Spleen (tissue), 11 donors: ENCODE measurements at regions not wholly inside any gene's neighbourhood (a gene's known extent, or its start where the extent isn't known, plus 50 kb on each side); places are given as distances from the start of the nearest gene placed in this dataset.

Experiments used
- DNase-seq: peaks from one replicate; pipeline ENCODE4 v3.0.0-alpha.2; 2020
- H3K27ac ChIP-seq, 8 donors: fragments of 200-600 bp; sonication (generic) in 7 of 8; 1 replicate in 4 of 8; 2 replicates in 4 of 8; pipeline versions ENCODE4 v1.5.0 to v1.8.0; 2016 to 2021; ENCODE audit warnings: inconsistent platforms in 4 of 8, mild to moderate bottlenecking in 4 of 8, moderate library complexity in 1 of 8
- H3K27me3 ChIP-seq, 7 donors: fragments of 200-600 bp; sonication (generic) in 6 of 7; replicated peaks in 1 of 7; 1 replicate in 4 of 7; 2 replicates in 3 of 7; pipeline versions ENCODE4 v1.5.0 to v1.8.0; 2016 to 2021; ENCODE audit warnings: inconsistent platforms in 3 of 7, mild to moderate bottlenecking in 1 of 7
- H3K36me3 ChIP-seq, 6 donors: fragments of 200-600 bp; sonication (generic) in 5 of 6; 1 replicate in 4 of 6; 2 replicates in 2 of 6; pipeline versions ENCODE4 v1.5.0 to v1.8.0; 2016 to 2021; ENCODE audit warnings: inconsistent platforms in 2 of 6
- H3K4me1 ChIP-seq, 6 donors: fragments of 200-600 bp; sonication (generic) in 5 of 6; 1 replicate in 3 of 6; 2 replicates in 3 of 6; pipeline versions ENCODE4 v1.5.0 to v1.8.0; 2016 to 2021; ENCODE audit warnings: inconsistent platforms in 3 of 6
- H3K4me3 ChIP-seq, 8 donors: fragments of 200-600 bp; sonication (generic) in 7 of 8; 1 replicate in 4 of 8; 2 replicates in 4 of 8; pipeline versions ENCODE4 v1.5.0 to v1.8.0; 2016 to 2021; ENCODE audit warnings: inconsistent platforms in 4 of 8, mild to moderate bottlenecking in 4 of 8, moderate library complexity in 2 of 8
- H3K9me3 ChIP-seq, 8 donors: fragments of 200-600 bp; sonication (generic) in 7 of 8; 1 replicate in 4 of 8; 2 replicates in 4 of 8; pipeline versions ENCODE4 v1.5.0 to v1.8.0; 2016 to 2021; ENCODE audit warnings: inconsistent platforms in 4 of 8
- POLR2A ChIP-seq, 3 donors: fragments of 450-650 bp; IDR thresholded peaks; one replicate each; pipeline ENCODE4 v1.5.1; 2017; ENCODE audit warnings: antibody characterized with exemption in 3 of 3, mild to moderate bottlenecking in 1 of 3
- POLR2AphosphoS5 ChIP-seq, 3 donors: sonication (generic); formaldehyde crosslinking; IDR thresholded peaks; one replicate each; pipeline ENCODE4 v1.5.1; 2017; ENCODE audit warnings: antibody characterized with exemption in 3 of 3
- WGBS, 5 donors: extraction: QIAGEN DNeasy Blood & Tissue Kit in 3 of 5; methylation state at CpG; one replicate each; pipeline versions ENCODE4 v1.1.5 to v1.1.7; 2013 to 2018; 5-methylcytosine and 5-hydroxymethylcytosine counted together
- intact Hi-C: fragments of 100-400 bp; cut with DNase I; formaldehyde crosslinking; loops from one replicate; pipeline ENCODE4 v1.15.0; 2023; ENCODE audit warnings: low total_unique reads
- TF ChIP-seq, protein P1 (sequence below), 11 experiments: fragments of 200-600 bp in 7 of 11; fragments of 450-650 bp in 4 of 11; sonication (generic) in 4 of 11; IDR thresholded peaks in 8 of 11; conservative IDR thresholded peaks in 3 of 11; 1 replicate in 7 of 11; 2 replicates in 4 of 11; pipeline versions ENCODE4 v1.4.0 to v1.8.0; 2016 to 2021; ENCODE audit warnings: antibody characterized with exemption in 11 of 11, inconsistent platforms in 4 of 11, mild to moderate bottlenecking in 1 of 11
- donor health status: healthy with polysubstance abuse.
- donor health status: DM: no; HTN: no; CAD: no; lungs with moderate emphysema.
- donor health status: DM: no; HTN: no; CAD: no.
- donor health status: Bipolar disorder and iron deficiency.
- donor health status: healthy.
- donor health status: DM: no; HTN: no; CAD: no.
- donor health status: DM: yes; HTN: yes; CAD: no.

DNA sequence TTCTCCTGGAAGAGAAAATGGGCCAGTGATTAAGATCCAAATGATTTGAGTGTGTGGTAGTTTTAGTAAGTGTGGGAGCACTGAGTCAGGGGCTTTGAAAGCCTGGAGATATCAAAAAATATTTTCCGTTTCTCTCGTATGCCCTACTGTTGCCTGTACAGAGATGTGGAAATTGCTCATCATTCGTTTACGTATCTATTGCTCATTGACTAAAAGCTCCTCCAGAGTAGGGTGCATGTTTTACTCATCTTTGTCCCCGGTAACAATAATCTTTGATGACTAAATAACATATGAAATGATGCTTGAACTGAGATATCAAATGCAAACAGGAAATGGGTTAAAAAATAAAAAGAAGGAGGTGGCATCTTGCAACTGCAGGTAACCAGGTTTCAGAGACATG, 114.2 kb upstream of the FST start:
- H3K27ac ChIP-seq = no peak overlapping the region
- DNase-seq = no peak
- 87 to 94% (median 93%) methylated on average over 5 of the region's 5 CpGs for WGBS, 5 donors
- H3K36me3 ChIP-seq = no peaks in the 10 kb centered on the region
- intact Hi-C loops = no loop called here
- no peak overlapping the region for H3K4me3 ChIP-seq
- no peaks in the 10 kb centered on the region for H3K27me3 ChIP-seq
- H3K4me1 ChIP-seq = no peaks in the 10 kb centered on the region
- H3K9me3 ChIP-seq = no peaks in the 10 kb centered on the region
- TF ChIP-seq, protein P1, sequence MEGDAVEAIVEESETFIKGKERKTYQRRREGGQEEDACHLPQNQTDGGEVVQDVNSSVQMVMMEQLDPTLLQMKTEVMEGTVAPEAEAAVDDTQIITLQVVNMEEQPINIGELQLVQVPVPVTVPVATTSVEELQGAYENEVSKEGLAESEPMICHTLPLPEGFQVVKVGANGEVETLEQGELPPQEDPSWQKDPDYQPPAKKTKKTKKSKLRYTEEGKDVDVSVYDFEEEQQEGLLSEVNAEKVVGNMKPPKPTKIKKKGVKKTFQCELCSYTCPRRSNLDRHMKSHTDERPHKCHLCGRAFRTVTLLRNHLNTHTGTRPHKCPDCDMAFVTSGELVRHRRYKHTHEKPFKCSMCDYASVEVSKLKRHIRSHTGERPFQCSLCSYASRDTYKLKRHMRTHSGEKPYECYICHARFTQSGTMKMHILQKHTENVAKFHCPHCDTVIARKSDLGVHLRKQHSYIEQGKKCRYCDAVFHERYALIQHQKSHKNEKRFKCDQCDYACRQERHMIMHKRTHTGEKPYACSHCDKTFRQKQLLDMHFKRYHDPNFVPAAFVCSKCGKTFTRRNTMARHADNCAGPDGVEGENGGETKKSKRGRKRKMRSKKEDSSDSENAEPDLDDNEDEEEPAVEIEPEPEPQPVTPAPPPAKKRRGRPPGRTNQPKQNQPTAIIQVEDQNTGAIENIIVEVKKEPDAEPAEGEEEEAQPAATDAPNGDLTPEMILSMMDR (IDR thresholded peaks at IDR 0.05 in 8 of 11, conservative IDR thresholded peaks at IDR 0.05 in 3 of 11) = no peak
- TF ChIP-seq POLR2A (IDR thresholded peaks at IDR 0.05) (no peak), POLR2AphosphoS5 (IDR thresholded peaks at IDR 0.05) (no peak)

DNA sequence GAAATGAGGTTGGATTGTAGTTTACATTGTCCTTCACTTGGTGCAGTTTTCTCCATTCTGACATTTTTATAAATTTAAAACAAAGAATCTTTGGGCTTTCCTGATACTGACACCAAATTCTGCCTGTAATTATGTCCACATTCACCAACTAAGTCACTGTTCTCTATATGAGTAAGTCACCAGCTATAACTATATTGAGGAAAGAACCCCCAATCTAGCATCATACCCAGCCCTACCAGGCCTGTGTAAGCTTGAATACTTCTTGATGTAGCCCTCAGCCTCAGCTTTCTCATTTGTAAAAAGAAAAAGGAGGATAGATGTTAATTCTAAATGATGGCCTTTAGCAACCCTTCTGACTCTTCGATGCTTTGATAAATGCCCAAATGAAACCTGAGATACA, 112.7 kb upstream of the FST start:
- H3K4me1 ChIP-seq = no peaks in the 10 kb centered on the region
- no peak overlapping the region for H3K4me3 ChIP-seq
- no peak for DNase-seq
- H3K36me3 ChIP-seq = no peaks in the 10 kb centered on the region
- TF ChIP-seq POLR2A (IDR thresholded peaks at IDR 0.05) (no peak), POLR2AphosphoS5 (IDR thresholded peaks at IDR 0.05) (no peak)
- TF ChIP-seq, protein P1 (IDR thresholded peaks at IDR 0.05 in 8 of 11, conservative IDR thresholded peaks at IDR 0.05 in 3 of 11) = no peak
- H3K9me3 ChIP-seq = no peaks in the 10 kb centered on the region
- H3K27me3 ChIP-seq = no peaks in the 10 kb centered on the region
- intact Hi-C loops = no loop called here
- no peak overlapping the region for H3K27ac ChIP-seq
- WGBS, 5 donors = 85 to 97% (median 92%) methylated on average over 1 of the region's 1 CpG

DNA sequence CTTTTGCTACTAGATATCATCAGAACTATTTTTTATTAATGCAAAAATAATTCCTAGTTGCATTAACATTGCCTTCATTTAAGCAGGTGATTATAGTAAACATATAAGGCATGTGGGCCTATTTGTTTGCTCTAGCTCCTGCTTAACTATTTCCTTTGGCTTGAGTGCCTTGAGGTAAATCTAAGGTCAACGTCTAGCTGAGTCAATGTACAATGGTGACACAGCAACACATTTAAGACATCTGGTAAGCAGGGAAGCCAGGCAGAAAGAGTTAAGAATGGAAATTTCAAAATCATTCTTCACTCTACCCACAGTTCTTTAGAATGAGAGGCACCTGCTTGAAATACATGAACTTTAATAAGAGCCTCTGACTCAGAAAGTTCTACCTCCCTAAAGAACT, 111.9 kb upstream of the FST start:
- no peak for TF ChIP-seq POLR2A (IDR thresholded peaks at IDR 0.05)
- TF ChIP-seq, protein P1 (IDR thresholded peaks at IDR 0.05 in 8 of 11, conservative IDR thresholded peaks at IDR 0.05 in 3 of 11) = no peak
- no peak for TF ChIP-seq POLR2AphosphoS5 (IDR thresholded peaks at IDR 0.05)
- Histone ChIP-seq H3K4me3 (no peak overlapping the region), H3K4me1 (no peaks in the 10 kb centered on the region), H3K27me3 (no peaks in the 10 kb centered on the region), H3K9me3 (no peaks in the 10 kb centered on the region), H3K36me3 (no peaks in the 10 kb centered on the region), H3K27ac (no peak overlapping the region)
- 45 to 61% (median 56%) methylated on average over 1 of the region's 1 CpG for WGBS, 5 donors
- intact Hi-C loops = no loop called here
- no peak for DNase-seq

DNA sequence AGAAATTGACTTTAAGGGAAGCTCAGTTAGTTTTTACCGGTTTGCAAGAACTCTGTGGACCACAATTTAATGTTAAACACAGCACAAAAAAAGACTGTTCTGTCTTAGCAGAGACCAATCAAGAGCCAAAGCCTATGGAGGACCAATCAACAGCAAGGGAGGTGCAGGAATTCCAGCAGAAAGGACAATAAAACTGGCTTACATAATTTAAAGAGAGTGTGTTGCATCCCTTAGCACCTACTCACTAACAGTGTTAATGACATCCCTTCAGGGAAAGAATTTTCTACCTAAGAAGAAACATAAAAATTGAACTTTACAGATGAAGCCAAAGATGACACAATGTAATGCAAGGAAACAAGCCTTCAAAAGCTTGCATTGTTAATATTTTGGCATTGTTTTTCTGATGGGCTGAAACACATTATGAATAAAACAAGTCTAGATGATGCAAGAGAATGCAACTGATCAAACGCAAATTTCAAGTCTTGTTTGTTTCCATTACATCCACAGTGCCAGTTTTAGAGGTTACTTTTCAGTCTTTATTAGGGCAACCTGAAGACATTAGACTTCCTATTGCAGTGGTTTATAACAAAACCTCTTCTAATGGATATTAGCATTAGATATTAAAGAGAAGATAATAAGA, 111.3 kb upstream of the FST start:
- WGBS, 5 donors = 86 to 96% (median 92%) methylated on average over 2 of the region's 2 CpGs
- no peak for TF ChIP-seq POLR2AphosphoS5 (IDR thresholded peaks at IDR 0.05)
- no peak for TF ChIP-seq POLR2A (IDR thresholded peaks at IDR 0.05)
- TF ChIP-seq, protein P1 (IDR thresholded peaks at IDR 0.05 in 8 of 11, conservative IDR thresholded peaks at IDR 0.05 in 3 of 11) = no peak

More for the DNA sequence above, 111.3 kb upstream of the FST start:
- Histone ChIP-seq H3K27me3 (no peaks in the 10 kb centered on the region), H3K27ac (no peak overlapping the region), H3K4me1 (no peaks in the 10 kb centered on the region), H3K4me3 (no peak overlapping the region), H3K36me3 (no peaks in the 10 kb centered on the region), H3K9me3 (no peaks in the 10 kb centered on the region)
- no peak for DNase-seq
- intact Hi-C loops = no loop called here
